Brain microvascular endothelial cell (primary cell): ENCODE measurements at regions not wholly inside any gene's neighbourhood (a gene's known extent, or its start where the extent isn't known, plus 50 kb on each side); places are given as distances from the start of the nearest gene placed in this dataset.
"Not testable (repeated sequence)": the region's sequence is repeated elsewhere in the genome, so short reads cannot be mapped to it uniquely, and the experiment has no call there.

ENCODE experiments used
- DNase-seq: peaks from one replicate; pipeline ENCODE4 v3.0.0-alpha.2; 2020
- H3K27ac ChIP-seq: fragments of 250-450 bp; sonication (Bioruptor Pico); 2 replicates; pipeline ENCODE4 v1.5.1; 2020; ENCODE audit warnings: mild to moderate bottlenecking, moderate library complexity
- H3K27me3 ChIP-seq: fragments of 250-450 bp; sonication (Bioruptor Pico); replicated peaks from 2 replicates; pipeline ENCODE4 v1.5.1; 2020; ENCODE audit warnings: mild to moderate bottlenecking
- H3K36me3 ChIP-seq: fragments of 250-450 bp; sonication (Bioruptor Pico); replicated peaks from 2 replicates; pipeline ENCODE4 v1.5.1; 2020; ENCODE audit warnings: mild to moderate bottlenecking
- H3K4me3 ChIP-seq: 2 replicates; pipeline ENCODE4 v1.5.1; 2011; ENCODE audit warnings: low read depth, mild to moderate bottlenecking, control low read depth, low read length, moderate library complexity
- CTCF ChIP-seq: IDR thresholded peaks from 2 replicates; pipeline ENCODE4 v1.5.1; 2011; ENCODE audit warnings: low read depth, mild to moderate bottlenecking, moderate library complexity, low read length, control low read depth, inconsistent platforms; ENCODE audit errors: missing control alignments
- in situ Hi-C: cut with HindIII; loops from 2 replicates; pipeline ENCODE4 v1.10.0; 2017; ENCODE audit warnings: low sequenced_read_pairs, low pct_ligation_motif_present

GRCh38 chr2:163909411-163910080 lies 173.7 kb upstream of the FIGN start:
- H3K27ac ChIP-seq, result no peak overlapping the region
- TF ChIP-seq CTCF, result no peak
- no peaks in the 10 kb centered on the region for H3K27me3 ChIP-seq
- H3K4me3 ChIP-seq, result no peak overlapping the region
- no peaks in the 10 kb centered on the region for H3K36me3 ChIP-seq
- no peak for DNase-seq
- in situ Hi-C loops, result no loop called here

- no peak overlapping the region for H3K4me3 ChIP-seq
- DNase-seq, result no peak
- no peak overlapping the region for H3K27ac ChIP-seq
- H3K36me3 ChIP-seq, result no peaks in the 10 kb centered on the region
- H3K27me3 ChIP-seq, result no peaks in the 10 kb centered on the region
- in situ Hi-C loops, result no loop called here
- TF ChIP-seq CTCF, result no peak
Observed at GRCh38 chr2:163906410-163906809, 170.6 kb upstream of the FIGN start.

GRCh38 chr2:163897799-163898198 lies 162.0 kb upstream of the FIGN start:
- in situ Hi-C loops, result no loop called here
- Histone ChIP-seq H3K27me3 (no peaks in the 10 kb centered on the region), H3K36me3 (no peaks in the 10 kb centered on the region), H3K27ac (no peak overlapping the region), H3K4me3 (no peak overlapping the region)
- no peak for TF ChIP-seq CTCF
- DNase-seq, result no peak

GRCh38 chr2:163893444-163893843 lies 157.6 kb upstream of the FIGN start:
- H3K36me3 ChIP-seq, H3K4me3 ChIP-seq, in situ Hi-C loops, H3K27me3 ChIP-seq, DNase-seq, H3K27ac ChIP-seq: not testable (repeated sequence)

- no peaks in the 10 kb centered on the region for H3K27me3 ChIP-seq
- no peak for TF ChIP-seq CTCF
- H3K27ac ChIP-seq, result no peak overlapping the region
- H3K36me3 ChIP-seq, result no peaks in the 10 kb centered on the region
- no peak overlapping the region for H3K4me3 ChIP-seq
- DNase-seq, result no peak
- in situ Hi-C loops, result no loop called here
Observed at GRCh38 chr2:163888591-163888990, 152.8 kb upstream of the FIGN start.

GRCh38 chr2:163887182-163887581 lies 151.4 kb upstream of the FIGN start:
- Histone ChIP-seq H3K4me3 (no peak overlapping the region), H3K27me3 (no peaks in the 10 kb centered on the region), H3K27ac (no peak overlapping the region), H3K36me3 (no peaks in the 10 kb centered on the region)
- peak; percentile 19 for TF ChIP-seq CTCF
- no peak for DNase-seq
- in situ Hi-C loops, result no loop called here
